ENCODE measurements at regions not wholly inside any gene's neighbourhood (a gene's known extent, or its start where the extent isn't known, plus 50 kb on each side); places are given as distances from the start of the nearest gene placed in this dataset.

- TF ChIP-seq CTCF (IDR thresholded peaks at IDR 0.05) (no peak), POLR2A (IDR thresholded peaks at IDR 0.05) (no peak)
These were observed 354.1 kb downstream of the ANKRD30A start for GRCh38 chr10:37479469-37479868.
